A172 (cell line): ENCODE measurements at regions not wholly inside any gene's neighbourhood (a gene's known extent, or its start where the extent isn't known, plus 50 kb on each side); places are given as distances from the start of the nearest gene placed in this dataset.
A peak's percentile ranks its signal among the peaks of the same experiment; 100 is the strongest.

Experiments
- DNase-seq: peaks from one replicate; pipeline ENCODE4 v3.0.0-alpha.2; 2015; ENCODE audit warnings: low spot score

DNA sequence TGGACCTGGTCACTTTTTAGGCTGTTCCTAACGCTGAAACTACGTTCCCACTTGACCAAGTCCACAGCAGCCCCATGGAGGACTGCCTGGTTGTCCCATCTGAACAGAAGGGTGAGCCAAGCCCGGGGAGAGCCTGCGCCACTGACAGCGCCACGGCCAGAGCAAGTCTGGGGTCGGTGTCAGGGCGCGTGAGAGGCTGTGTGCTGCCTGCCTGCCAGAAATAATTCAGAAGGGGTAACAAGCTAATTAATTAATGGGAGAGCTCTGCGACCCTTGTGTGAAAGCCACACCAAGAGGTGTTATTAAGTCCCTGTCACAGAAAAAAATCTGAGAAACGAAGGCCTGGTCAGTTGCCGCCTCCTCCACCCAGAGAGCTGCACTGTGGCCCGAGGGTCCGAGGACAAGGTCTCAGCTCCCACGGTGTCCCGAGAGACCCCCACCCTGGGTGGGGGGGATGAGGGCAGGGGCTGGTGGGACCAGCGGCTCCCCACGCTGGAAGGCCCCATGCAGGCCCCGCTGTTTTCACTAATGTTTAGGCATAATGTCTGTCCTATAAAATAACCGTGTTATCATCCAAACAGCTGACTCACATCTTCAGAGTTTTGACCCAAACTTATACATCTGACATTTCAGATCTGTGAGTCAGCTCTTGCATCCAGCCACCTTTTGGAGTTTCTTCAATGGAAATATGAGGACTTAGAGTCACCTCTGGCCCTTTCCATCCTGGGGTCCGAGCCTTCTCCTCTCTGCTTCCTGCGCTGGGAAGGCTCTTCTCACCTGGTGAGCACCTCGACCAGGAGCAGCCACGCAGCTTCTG, 58.5 kb downstream of the DLL1 start:
- peak; percentile 46 for DNase-seq

DNA sequence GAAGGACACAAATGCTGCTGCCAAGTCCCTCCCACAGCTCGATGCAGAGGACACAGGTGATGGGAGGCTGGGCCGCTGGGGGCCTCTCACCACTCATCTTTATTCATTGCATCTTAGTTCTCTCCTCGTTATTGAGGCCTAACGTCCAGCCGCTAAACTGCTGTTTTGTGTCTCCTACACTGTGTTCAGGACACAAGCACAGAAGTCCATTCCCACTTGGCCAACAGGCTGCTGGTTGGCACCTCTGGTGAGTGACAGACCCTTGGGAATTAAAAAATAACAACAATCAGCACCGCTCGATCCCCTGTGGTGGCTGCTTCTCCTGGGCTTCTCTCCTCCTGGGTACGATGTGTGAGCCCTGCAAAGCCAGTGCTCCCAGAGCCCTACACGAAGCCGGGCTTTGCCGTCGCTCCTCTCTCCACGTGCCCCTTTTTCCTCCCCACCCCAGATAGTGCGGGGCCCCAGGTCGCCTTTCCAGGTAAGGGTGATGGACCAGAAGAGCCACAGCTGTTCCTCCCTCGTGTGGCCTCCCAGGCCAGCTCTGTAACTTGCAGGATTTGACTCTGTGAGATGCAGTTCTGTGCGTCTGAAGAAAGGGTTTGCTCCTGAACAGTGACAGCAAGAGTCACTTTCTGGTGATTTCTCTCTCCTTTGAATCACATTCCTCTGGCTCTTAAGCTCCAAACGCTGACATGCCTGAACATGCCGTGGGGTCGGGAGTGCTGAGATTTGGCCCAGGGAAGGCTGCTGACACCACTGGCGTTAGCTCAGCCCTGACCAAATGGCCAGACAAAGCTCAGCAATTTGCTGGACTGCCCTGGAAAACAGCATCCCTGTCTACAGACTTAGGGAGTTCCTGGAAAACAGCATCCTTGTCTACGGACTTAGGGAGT, 59.3 kb downstream of the DLL1 start:
- DNase-seq: no peak

DNA sequence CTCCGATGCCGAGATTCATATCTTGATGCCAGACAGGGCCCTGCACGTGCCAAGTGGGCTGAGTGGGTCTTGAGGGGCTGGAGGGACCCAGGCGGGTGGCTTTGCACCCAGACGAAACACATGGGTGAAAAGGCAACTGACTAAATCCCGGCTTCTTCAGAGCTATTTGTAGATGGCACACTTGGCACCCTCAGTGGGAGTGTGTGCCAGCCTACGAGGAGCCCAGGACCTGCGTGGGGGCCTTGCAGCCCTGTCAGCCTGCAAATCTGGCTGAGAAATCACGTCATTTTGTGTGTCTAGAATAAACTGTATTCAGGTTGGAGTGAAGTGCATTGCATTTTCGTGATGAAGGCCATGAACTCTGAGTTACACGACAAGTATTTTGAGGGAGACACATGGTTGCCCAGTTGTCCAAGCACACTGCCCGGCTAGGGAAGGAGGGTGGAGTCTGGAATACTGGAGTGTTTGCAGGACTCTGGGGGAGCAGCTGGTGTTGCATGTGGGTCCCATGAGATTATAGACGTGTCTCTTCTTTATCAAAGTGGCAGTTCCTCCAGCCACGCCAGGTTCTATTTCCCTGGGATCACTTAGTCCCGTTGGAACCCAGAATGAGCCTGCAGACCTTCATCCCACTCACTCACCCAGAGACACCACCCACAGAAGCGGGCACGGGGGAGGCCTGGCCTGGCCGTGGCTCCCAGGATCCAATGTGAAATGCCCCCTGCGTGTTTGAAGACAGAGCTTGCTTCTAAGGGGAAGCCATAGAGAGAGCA, 60.2 kb downstream of the DLL1 start:
- DNase-seq: no peak

DNA sequence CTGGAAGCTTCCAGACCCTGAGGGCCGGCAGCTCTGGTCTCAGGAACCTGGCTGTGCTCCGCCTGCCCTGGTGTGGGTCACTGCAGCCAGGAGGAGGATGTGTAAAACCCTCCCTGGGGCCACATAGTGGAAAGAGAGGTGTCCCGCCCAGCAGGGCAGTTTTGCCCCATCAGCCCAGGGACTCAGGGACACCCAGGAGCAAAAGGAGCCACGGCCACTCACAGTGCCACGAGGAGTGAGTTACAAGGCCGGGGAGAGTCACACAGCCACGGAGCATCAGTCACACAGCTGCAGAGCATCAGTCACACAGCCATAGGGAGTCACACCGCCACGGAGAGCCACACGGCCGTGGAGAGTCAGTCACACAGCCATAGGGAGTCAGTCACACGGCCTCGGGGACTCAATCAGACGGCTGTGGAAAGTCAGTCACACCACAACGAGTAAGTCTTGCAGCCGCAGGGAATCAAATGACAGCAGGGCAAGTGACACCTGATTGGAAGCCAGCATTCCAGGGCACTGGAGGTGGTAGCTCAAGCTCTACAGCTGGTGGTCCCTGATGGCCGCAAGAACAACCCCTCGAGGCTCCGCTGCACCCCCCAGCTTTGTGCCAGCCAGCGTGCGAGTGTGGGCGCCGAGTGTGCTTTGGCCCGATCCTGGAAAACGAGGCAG, 60.9 kb downstream of the DLL1 start:
- DNase-seq: no peak

DNA sequence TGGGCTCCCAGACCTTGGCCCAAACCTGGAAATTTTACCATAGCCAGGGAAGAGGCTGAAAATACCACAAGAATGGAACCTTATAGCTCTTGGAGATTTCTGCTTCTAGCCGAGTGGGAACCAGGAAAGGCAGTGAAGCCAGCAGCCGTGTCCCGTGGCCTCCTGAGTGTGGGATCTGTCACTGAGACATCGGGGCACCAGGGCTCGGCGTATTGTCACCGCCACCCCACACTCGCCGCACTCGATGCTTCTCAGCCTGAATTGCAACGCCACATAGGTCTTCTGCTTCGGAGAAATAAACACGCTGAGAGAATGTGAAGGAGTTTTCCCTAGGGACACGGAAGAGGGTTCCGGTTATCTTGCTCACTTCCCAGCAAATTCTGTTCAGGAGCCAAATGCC, 61.5 kb downstream of the DLL1 start:
- no peak for DNase-seq

DNA sequence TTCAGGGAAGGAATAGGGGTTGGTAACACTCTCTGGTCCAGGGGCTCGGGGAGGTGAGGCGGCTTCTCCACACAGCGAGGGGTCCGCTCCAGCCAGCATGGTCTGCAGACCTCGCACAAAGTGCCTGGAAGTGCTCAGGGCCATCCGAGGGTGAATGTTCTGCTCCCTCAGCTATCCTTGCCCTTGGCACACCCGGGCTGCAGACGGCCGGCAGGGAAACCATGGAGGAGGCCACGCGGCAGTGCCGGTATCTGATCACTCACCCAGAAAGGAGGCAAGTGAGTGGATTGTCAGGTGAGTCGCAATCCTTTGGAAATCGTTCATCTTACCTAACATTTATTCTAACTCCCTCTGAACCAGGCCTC, 62.0 kb downstream of the DLL1 start:
- no peak for DNase-seq

DNA sequence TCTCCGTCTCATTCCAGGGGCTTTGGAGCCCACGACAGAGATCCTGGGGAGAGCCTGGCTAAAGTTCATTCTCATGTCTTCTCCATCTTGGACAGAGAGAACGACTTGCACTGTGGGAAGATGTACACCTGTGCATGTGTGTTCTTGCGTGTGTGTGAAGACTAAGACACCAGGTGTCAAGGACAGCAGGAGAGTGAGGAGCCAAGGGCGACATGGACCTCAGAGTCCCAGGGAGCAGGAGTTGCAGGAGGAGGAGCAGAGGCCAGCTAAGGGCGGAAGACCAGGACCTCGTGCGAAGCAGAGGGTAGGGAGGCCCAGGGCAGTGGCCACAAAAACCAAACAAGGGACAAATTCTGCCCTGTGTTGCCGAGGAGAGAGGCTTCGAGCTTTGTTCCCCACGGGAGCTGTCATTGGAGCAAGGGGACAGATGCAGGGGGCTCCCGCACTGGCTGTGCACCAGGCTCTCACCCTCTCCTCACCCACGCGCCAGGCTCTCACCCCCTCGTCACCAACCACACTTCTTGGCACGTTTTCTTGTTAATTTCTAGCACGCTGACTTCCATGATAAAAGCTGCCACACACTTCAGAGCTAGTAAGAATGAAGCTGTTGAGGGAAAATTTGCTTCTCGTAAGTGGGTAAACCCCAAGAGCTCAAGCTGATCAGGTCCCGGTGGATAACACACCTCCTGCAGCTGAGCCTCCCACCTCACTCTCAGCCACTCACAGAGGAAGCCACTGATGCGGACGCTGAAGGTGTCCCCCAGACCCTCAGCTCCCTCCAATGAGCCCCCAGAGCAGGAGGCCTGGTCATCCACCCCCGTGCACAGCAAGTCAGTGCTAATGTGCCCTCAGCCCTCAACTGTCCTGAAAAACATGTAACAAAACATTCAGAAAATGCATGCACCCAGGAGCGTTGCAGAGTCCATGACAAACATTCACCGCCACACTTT, 62.6 kb downstream of the DLL1 start:
- no peak for DNase-seq

DNA sequence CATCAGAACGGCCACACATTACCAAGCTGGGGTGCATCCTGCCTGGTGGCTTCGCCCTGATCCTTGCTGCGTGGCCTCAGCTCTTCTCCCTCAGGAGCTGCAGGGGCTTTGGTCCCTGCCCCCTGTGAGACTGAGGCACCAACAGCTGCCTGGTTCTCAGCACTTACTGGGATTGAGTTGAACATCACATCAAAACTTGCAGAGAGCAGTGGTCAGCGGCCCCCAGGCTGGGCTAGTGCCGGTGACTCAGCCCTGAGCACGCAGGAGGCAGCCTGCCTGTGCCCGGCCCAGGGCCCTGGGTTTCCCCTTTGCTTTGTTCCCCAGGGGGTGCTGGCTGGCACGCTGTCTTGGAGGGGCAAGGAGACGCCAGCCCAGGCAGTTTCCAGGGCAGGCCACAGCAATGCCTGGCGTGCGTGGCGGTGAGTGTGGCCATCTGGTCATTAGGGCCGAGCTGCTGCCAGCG, 63.3 kb downstream of the DLL1 start:
- DNase-seq: peak; percentile 64

DNA sequence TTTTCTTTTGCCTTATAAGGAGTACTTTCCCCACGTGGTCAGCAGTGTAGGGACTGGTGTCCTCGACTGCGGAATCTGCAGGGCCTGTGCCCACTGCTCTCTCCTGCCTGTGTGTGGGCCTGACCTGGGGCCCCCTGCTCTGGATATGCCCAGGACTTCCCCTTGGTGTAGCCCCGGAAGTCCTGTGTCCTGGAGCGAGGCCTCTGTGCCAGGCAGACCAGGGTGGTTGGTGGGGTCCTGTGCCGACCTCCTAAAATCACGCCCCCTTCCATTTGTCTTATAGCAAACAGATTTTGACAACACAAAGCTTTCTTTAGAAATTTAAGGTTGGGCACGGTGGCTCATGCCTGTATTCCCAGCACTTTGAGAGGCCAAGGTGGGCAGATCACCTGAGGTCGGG, 64.2 kb downstream of the DLL1 start:
- DNase-seq: no peak

DNA sequence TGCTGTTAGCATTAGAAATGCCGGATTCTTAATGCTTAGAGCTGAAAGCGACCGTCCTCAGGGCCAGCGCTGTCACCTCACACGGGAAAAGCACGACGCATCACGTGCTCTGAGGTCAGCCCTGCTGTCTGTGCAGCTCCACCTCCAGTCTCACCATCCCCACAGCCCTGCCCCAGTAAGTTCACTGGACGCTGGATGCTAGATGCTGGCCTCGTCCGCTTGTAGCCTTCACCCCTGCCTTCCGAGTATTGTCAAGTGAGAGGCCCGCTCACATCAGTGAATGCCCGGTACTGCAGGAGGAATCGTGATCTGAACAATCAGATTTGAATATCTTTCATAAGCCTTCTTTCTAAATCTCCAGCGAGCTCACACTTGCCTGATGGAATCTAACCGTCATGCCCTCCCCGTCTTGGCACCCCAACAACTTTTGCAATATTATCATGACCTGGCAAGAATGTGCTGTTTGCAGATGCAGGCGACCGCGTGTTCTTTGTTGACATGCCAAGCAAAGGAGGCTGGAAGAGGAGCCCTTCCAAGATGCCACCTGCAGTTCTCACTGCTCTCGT, 64.9 kb downstream of the DLL1 start:
- DNase-seq: no peak

DNA sequence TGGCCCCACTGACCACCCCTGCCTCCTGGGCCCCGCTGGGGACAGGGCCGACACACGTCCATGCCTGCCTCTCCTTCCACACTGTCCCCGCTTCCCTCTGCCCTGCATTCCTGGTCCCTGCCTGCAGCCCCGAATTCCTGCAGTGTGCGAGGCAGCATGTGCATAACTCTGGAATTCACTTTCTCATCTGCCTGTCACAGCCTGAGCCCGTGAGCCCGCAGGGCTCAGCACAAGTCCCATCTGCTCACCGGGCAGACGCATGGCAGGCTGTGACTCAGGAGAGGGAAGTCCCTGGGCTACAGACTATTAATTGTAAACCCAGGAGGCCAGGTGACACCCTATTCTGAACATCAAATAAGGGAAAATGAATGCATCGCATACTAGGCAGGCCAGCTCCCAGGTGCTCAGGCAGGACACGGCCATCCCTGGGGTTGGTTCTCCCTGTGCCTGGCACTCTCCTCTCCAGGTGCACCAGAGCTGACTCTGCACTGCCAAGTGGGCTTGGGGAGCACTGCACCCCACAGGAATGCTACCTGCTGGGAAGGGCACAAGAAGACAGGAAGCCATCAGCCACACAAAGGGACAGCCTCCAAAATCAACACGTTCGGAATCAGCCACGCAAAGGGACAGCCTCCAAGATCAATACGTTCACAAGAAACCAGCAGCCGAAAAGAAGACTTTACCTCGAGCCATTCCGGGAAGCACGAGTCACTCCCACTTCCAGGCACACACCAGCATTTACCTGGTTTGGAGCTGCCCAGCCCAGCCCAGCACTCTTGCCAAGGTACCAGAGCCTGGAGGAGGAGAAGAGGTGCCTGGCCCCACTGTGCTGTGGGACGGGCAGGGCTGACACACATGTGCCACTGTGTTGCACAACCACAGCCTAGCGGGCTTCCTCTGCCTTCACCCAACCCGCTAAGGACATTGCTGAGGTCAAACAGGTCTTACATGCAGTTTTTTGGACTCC, 65.9 kb downstream of the DLL1 start:
- DNase-seq: peak; percentile 86

DNA sequence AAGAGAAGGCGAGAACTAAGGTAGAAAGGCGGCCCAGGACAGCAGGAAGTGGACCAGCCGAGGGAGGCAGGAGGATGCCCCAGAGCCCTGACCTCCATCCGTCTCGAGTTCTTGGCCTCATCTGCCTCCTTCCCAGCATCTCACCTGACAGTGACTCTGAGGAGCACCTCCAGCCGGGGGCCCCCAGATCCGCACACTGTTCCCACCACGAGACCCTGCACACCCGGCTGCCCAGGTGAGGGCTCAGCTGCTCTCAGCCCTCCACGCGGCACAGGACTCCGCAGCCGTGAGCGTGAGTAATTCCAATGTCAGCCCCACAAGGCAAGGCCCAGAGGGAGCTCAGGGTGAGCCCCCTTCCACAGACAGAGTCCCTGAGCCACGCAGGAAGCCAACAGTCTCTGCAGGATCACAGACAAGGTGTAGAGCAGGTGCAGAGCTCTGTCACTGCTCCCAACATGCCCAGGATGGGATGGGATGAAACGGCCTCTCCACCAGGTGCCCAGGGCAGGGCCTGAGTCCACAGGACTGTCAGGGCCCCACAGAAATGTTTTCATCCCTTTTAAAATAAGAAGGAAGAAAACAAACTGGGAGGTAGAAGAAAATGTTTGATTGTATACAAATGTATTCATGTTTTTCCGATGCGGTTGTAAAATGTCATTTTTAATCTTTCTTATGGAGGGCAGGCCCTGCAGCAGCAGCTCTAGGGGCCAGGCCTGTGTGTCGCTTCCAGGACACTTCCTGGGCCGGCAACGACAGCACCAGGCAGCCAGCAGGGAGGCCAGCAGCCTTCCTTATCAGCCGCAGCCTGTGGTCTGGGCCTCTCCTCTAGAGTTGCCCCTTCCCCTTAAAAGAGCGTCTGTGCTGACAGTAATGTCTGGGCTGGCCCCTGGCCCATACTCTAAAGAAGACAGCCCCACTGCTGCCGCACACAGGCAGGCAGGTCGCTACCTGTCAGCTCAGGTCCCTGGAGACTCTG, 66.9 kb downstream of the DLL1 start:
- DNase-seq: peak; percentile 14

DNA sequence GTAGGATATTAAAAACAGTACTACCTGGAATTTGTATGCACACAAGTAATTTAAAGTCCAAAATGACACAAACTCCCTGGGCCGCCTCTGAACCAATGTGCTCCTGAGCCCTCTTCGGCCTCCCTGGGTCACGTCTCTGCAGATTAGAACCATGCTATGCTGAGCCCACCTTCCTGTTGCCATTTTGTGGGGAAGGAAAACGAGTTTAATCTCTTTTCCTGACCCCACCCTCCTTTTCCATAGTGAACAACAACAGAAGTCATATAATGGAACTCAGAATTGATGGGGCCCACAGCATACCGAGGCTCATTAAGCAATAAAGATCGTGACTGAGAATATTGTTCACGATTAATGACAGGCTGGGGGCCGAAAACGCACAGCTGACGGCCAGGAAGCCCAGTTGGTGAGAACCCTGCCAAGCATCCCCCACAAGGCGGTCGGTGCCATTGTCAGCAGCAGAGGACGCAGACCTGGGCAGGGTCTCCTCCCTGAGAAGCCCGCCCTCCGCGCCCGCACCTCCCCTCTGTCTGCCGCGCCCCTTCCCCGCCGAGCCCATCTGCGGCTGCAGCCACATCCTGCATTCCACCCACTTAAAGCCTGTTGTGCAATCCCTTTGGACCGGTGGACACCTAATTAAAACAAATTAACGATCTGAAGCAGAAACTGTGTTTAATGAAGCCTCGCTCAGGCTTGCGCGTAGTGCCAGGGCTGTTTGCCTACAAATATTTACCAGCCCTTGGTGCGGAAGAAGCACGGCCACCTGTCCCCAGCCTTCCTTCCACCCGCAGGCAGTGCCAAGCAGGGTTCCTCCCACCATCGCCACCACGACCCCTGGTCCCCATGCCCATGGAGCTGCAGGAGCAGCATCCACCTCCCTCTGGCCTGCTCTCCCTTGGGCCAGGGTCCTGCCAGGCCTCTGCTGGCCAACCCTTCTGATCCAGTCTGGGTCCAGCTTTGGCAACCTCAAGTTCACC, 68.1 kb downstream of the DLL1 start:
- peak; percentile 46 for DNase-seq

DNA sequence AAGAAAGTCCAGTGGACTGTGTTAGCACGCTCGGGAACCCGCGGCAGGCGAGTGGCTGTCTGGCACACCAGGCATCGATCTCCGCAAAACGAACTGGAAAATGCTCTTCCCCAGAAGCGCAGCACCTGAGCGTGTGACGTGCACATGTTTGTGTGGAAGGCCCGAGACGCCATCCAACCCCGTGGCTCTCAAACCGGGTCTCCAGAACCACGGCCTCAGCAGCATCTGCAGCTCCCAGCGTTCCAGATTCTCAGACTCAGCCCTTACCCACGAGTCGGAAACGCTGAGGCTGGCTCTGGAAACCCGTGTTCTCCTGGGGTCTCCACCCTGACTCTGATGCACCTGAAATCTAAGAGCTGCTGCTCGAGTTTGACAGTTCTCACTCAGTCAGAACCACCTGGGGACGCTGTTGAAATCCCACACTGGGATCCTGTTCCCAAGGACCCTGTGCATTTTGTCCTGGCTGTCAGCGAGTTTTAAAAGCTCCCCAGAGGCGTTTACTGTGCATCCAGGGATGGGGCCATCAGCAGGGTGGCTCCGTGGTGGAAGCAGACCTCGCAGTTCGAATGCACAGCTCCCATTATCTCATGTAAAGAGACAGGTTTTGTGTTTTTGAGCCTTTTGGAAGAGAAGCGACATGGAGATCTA, 69.0 kb downstream of the DLL1 start:
- DNase-seq: no peak

DNA sequence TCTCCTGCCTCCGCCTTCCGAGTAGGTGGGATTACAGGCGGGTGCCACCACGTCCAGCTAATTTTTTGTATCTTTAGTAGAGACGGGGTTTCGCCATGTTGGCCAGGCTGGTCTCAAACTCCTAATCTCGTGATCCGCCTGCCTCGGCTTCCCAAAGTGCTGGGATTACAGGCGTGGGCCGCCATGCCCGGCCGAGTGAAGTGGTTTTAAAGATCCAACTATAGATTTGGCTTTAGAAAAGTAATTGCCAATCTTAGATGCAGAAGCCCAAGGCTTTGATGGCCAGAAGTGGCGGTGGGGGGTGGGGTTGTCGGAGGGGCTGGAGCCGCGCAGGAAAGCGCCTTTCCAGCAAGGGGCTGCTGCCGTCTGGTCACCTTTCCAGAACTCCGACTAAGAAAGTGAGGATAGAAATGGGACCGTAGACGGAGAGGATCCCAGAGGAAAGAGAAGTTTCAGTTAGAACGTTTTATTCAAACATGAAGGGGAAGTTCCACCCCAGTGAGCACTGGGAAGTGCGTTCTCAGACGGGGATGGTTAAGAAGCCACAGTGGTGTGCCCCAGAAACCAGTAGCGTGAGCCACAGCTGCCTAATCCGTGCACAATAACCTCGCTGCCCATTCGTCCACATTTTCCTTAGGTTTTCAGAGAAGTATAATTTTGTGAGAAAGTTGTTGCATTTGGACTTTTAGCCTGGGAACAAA, 69.7 kb downstream of the DLL1 start:
- no peak for DNase-seq
